ENCODE measurements at regions not wholly inside any gene's neighbourhood (a gene's known extent, or its start where the extent isn't known, plus 50 kb on each side); places are given as distances from the start of the nearest gene placed in this dataset.

DNA sequence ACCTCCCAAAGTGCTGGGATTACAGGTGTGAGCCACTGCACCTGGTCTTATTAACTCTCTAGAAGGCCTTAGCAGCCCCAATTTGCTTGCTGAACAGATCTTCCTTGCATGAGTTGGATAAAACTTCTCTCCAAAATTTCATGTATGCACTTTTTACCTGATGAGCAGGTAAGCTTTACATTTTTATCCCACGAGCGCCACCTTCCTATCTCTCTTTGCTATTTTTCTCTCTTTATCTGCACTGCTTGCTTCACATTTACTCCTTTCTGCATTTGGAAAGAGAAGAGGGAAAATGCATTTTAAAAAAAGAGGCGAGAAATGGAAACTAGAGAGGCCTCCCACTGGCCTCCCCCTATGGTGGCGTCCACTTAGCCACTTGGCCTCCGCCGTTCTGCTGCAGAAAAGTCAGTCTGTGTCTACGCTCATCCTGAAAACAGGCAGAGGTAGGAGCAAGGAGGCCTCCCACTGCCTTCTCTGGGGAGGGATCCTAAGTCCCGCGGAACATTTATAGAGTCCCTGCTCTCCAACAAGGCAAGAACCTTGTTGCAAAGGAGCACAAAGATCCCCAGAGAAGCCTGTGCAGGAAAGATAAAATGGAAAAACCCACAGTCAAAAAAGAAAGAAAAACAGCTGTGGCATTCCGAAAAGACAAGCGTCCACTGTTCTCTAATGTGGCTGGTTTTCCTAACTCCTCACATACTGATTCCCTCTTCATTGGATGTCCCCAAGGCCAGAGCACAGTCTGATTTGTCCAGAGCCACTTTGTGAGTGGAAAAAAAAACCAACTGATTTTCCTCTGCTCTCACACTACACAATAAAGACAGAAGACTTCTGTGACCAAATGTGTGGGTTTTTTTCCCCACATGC, 62.2 kb upstream of the INCENP start:
- TF ChIP-seq, protein P1, sequence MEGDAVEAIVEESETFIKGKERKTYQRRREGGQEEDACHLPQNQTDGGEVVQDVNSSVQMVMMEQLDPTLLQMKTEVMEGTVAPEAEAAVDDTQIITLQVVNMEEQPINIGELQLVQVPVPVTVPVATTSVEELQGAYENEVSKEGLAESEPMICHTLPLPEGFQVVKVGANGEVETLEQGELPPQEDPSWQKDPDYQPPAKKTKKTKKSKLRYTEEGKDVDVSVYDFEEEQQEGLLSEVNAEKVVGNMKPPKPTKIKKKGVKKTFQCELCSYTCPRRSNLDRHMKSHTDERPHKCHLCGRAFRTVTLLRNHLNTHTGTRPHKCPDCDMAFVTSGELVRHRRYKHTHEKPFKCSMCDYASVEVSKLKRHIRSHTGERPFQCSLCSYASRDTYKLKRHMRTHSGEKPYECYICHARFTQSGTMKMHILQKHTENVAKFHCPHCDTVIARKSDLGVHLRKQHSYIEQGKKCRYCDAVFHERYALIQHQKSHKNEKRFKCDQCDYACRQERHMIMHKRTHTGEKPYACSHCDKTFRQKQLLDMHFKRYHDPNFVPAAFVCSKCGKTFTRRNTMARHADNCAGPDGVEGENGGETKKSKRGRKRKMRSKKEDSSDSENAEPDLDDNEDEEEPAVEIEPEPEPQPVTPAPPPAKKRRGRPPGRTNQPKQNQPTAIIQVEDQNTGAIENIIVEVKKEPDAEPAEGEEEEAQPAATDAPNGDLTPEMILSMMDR (IDR thresholded peaks at IDR 0.05): peak in 2 of 6 experiments; percentile 15 to 55
- no peak for TF ChIP-seq POLR2A (IDR thresholded peaks at IDR 0.05)
